ENCODE measurements at regions not wholly inside any gene's neighbourhood (a gene's known extent, or its start where the extent isn't known, plus 50 kb on each side); places are given as distances from the start of the nearest gene placed in this dataset.

DNA sequence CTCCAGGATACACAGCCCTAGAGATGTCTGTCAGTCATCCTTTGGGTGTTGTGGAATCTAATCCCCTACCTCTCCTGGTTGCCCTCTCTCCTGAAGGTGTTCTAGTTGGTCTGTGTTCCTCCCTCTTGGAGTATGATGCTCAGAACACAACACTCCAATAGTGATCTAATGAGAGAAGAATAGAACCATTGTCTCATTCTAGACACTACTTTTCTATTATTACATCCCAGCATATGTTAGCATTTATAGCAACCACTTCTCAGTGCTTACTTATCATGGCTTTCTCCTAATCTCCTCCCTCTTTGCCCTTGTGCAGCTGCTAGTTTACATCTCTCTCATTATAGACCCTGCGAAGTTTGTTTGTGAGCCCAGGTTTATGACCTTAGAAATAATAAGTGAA, 109.0 kb downstream of the UNC5CL start:
- no peaks in the 10 kb centered on the region for H3K36me3 Mint-ChIP-seq (ENCODE audit: low read depth)
- TF ChIP-seq, protein P1, sequence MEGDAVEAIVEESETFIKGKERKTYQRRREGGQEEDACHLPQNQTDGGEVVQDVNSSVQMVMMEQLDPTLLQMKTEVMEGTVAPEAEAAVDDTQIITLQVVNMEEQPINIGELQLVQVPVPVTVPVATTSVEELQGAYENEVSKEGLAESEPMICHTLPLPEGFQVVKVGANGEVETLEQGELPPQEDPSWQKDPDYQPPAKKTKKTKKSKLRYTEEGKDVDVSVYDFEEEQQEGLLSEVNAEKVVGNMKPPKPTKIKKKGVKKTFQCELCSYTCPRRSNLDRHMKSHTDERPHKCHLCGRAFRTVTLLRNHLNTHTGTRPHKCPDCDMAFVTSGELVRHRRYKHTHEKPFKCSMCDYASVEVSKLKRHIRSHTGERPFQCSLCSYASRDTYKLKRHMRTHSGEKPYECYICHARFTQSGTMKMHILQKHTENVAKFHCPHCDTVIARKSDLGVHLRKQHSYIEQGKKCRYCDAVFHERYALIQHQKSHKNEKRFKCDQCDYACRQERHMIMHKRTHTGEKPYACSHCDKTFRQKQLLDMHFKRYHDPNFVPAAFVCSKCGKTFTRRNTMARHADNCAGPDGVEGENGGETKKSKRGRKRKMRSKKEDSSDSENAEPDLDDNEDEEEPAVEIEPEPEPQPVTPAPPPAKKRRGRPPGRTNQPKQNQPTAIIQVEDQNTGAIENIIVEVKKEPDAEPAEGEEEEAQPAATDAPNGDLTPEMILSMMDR (IDR thresholded peaks at IDR 0.05; ENCODE audit: unreplicated experiment in 3 of 3): no peak
- H3K4me3 Mint-ChIP-seq: no peak overlapping the region
- no peaks in the 10 kb centered on the region for H3K9me3 Mint-ChIP-seq
- H3K27me3 Mint-ChIP-seq (ENCODE audit: low read depth): peaks cover 4% of the 10 kb centered on the region
- no peaks in the 10 kb centered on the region for H3K4me1 Mint-ChIP-seq
- no peak overlapping the region for H3K27ac Mint-ChIP-seq

DNA sequence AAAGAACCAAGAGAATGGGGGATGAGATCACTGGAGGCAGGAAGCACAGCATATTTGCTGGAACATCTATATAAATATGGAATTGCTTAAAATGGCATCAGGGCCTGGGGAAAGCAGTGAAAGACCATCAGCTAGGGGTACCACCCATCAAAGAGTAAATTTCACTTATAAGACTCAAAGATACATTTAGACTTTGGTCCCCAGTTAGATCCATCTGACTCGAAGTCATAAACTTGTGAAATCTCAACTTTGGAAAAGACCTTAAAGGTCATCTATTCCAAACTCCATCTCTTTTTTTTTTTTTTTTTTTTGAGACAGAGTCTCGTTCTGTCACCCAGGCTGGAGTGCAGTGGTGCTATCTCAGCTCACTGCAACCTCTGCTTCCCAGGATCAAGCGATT, 109.8 kb downstream of the UNC5CL start:
- H3K4me1 Mint-ChIP-seq: no peaks in the 10 kb centered on the region
- no peaks in the 10 kb centered on the region for H3K9me3 Mint-ChIP-seq

DNA sequence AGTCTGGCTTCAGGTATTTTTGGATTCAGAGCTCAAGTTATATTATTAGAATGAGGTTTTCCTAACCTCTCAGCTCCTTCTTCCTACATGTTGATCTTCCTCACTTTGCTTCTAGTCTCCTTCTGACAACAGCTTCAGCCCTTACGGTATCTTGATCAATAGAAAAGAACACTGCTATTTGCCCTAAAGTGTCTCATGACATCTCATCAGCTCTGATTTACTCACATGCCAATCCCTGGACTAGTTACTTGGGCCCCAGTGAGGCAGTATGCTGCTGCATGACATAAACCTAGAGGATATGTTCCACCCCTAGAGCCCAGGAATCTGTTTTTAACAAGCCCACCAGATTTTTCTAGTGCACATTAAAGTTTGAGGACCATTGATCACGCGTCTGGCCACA, 110.3 kb downstream of the UNC5CL start:
- Mint-ChIP-seq H3K4me1 (no peaks in the 10 kb centered on the region), H3K27me3 (ENCODE audit: low read depth) (peaks cover 4% of the 10 kb centered on the region), H3K27ac (no peak overlapping the region), H3K4me3 (no peak overlapping the region), H3K36me3 (ENCODE audit: low read depth) (no peaks in the 10 kb centered on the region), H3K9me3 (no peaks in the 10 kb centered on the region)
- TF ChIP-seq, protein P1 (IDR thresholded peaks at IDR 0.05; ENCODE audit: unreplicated experiment in 3 of 3): no peak

More for the DNA sequence above, 109.8 kb downstream of the UNC5CL start:
- TF ChIP-seq, protein P1 (IDR thresholded peaks at IDR 0.05; ENCODE audit: unreplicated experiment in 3 of 3): no peak
- H3K36me3 Mint-ChIP-seq (ENCODE audit: low read depth): no peaks in the 10 kb centered on the region
- peaks cover 4% of the 10 kb centered on the region for H3K27me3 Mint-ChIP-seq (ENCODE audit: low read depth)
- H3K4me3 Mint-ChIP-seq: no peak overlapping the region
- H3K27ac Mint-ChIP-seq: no peak overlapping the region

DNA sequence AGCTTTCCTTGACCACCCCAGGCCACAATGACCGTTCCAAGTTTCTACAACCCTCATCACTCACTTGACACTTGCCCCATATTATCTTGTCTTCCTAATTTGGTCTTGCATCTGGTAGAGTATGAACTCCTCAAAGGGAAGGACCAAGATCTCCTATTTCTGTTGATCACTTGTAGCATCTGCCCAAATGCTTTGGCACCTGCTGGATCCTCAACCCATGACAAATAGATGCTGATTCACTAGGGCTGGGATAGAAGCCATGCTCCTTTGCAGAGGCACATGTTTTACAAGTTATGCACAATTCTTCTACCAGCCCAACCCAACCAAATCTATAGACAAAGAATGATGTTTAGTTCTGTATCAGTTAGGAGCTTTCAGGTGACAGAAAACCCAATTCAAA, 110.7 kb downstream of the UNC5CL start:
- Mint-ChIP-seq H3K9me3 (no peaks in the 10 kb centered on the region), H3K27ac (no peak overlapping the region), H3K4me3 (no peak overlapping the region), H3K36me3 (ENCODE audit: low read depth) (no peaks in the 10 kb centered on the region), H3K4me1 (no peaks in the 10 kb centered on the region), H3K27me3 (ENCODE audit: low read depth) (peaks cover 4% of the 10 kb centered on the region)
- TF ChIP-seq, protein P1 (IDR thresholded peaks at IDR 0.05; ENCODE audit: unreplicated experiment in 3 of 3): no peak

DNA sequence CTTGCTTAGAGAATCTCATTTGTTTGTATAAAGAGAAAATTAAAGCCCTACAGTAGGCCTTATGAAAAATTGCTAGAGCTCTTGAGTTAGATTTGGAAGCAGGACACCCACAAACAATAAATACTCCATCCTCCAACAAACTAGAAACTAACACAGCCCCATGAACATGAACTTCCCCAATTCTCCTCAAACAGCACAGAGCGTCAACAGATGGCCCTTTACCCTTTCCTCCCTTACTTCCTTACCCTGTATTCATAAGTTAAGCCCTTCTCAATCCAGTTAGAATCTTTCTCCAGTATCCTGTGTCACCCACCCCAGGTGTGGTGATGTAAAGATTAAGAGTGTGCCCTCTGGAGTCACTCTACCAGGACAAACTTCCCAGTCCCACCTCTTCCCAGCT, 113.7 kb downstream of the UNC5CL start:
- Mint-ChIP-seq H3K36me3 (ENCODE audit: low read depth) (no peaks in the 10 kb centered on the region), H3K9me3 (no peaks in the 10 kb centered on the region), H3K4me3 (no peak overlapping the region), H3K27ac (no peak overlapping the region), H3K27me3 (ENCODE audit: low read depth) (peaks cover 18% of the 10 kb centered on the region), H3K4me1 (no peaks in the 10 kb centered on the region)
- TF ChIP-seq, protein P1 (IDR thresholded peaks at IDR 0.05; ENCODE audit: unreplicated experiment in 3 of 3): no peak

DNA sequence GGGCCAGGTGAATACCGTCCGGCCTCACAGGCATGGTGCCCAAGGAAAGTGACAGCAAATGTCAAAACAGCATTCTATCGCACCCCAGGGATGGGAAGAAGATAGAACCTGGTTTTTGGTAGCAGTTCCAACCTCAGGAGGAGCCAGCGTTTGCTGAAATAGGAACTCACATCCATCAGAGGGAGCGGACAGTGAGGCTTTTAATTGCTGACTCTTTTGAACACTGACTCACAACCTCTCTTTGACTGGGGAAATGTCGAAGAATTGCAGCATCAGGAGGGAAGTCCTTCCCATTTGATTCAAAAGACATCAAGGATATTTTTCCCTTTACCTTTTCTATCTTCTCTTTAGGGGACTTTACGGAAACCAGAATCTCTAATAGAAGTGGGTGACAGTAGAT, 114.2 kb downstream of the UNC5CL start:
- no peak overlapping the region for H3K27ac Mint-ChIP-seq
- H3K27me3 Mint-ChIP-seq (ENCODE audit: low read depth): peaks cover 19% of the 10 kb centered on the region
- no peaks in the 10 kb centered on the region for H3K36me3 Mint-ChIP-seq (ENCODE audit: low read depth)
- no peak overlapping the region for H3K4me3 Mint-ChIP-seq
- no peaks in the 10 kb centered on the region for H3K9me3 Mint-ChIP-seq
- H3K4me1 Mint-ChIP-seq: no peaks in the 10 kb centered on the region
- TF ChIP-seq, protein P1 (IDR thresholded peaks at IDR 0.05; ENCODE audit: unreplicated experiment in 3 of 3): no peak
